Calu3 (cell line): ENCODE measurements at regions not wholly inside any gene's neighbourhood (a gene's known extent, or its start where the extent isn't known, plus 50 kb on each side); places are given as distances from the start of the nearest gene placed in this dataset.

Experiments used
- BruUV-seq: library from RNA; stranded (reverse); fragments of 400-500 nt; replicated peaks from 2 replicates; lab custom pipeline; 2021; lab: Mats Ljungman, UMichigan
- CTCF ChIA-PET: fragments of 300-600 bp; sonication (Branson Sonifier 250); formaldehyde crosslinking; loops from one replicate; lab custom pipeline; 2022; ENCODE audit warnings: antibody characterized with exemption; lab: Charles Lee
- DNase-seq: peaks from one replicate; pipeline ENCODE4 v3.0.0; 2022
- H3K27ac Mint-ChIP-seq: one replicate; pipeline ENCODE4 v1.8.0; 2022; ENCODE audit warnings: mixed read lengths; ENCODE audit not compliant: unreplicated experiment
- H3K27me3 Mint-ChIP-seq: one replicate; pipeline ENCODE4 v1.8.0; 2022; ENCODE audit warnings: mixed read lengths; ENCODE audit not compliant: unreplicated experiment
- H3K36me3 Mint-ChIP-seq: one replicate; pipeline ENCODE4 v1.8.0; 2022; ENCODE audit warnings: mild to moderate bottlenecking, moderate library complexity, mixed read lengths; ENCODE audit not compliant: insufficient read depth, unreplicated experiment
- H3K4me1 Mint-ChIP-seq: one replicate; pipeline ENCODE4 v1.8.0; 2022; ENCODE audit warnings: mild to moderate bottlenecking, low read depth, mixed read lengths; ENCODE audit not compliant: unreplicated experiment
- H3K4me3 Mint-ChIP-seq: one replicate; pipeline ENCODE4 v1.8.0; 2022; ENCODE audit warnings: mild to moderate bottlenecking, low read depth, moderate library complexity, mixed read lengths; ENCODE audit not compliant: unreplicated experiment
- H3K9me3 Mint-ChIP-seq: one replicate; pipeline ENCODE4 v1.8.0; 2022; ENCODE audit warnings: low read depth, mixed read lengths; ENCODE audit not compliant: unreplicated experiment
- intact Hi-C: fragments of 100-400 bp; cut with micrococcal nuclease; formaldehyde crosslinking; loops from one replicate; pipeline ENCODE4 v1.10.0; 2022; ENCODE audit not compliant: unreplicated experiment
- TF ChIP-seq, protein P1 (sequence below): fragments of 200-600 bp; IDR thresholded peaks from one replicate; pipeline ENCODE4 v1.8.0; 2022; ENCODE audit warnings: antibody characterized with exemption; ENCODE audit not compliant: unreplicated experiment

DNA sequence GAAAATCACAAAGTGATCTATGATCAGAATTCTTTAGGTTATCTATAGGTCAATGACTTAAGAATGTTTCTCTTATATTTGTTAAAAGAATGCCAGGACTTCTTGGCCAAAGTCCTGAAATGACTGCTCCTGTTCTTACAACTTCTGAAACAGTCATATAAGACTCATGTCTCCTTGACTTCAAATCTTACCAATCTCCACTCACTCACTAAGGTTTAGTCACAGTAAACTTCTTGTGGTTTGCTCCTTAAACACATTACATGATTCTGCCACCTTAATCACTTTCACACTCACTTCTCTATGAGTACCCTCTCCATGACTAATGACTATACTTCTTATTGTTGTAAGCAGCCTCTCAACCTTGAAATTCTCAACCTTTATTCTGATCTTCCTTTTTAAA is 648.7 kb upstream of the CCDC179 start:
- Mint-ChIP-seq H3K4me1 (no peaks in the 10 kb centered on the region), H3K27ac (no peak overlapping the region), H3K27me3 (no peaks in the 10 kb centered on the region), H3K9me3 (peaks cover 2% of the 10 kb centered on the region), H3K4me3 (no peak overlapping the region), H3K36me3 (no peaks in the 10 kb centered on the region)
- intact Hi-C loops = no loop called here
- DNase-seq = no peak
- TF ChIP-seq, protein P1, sequence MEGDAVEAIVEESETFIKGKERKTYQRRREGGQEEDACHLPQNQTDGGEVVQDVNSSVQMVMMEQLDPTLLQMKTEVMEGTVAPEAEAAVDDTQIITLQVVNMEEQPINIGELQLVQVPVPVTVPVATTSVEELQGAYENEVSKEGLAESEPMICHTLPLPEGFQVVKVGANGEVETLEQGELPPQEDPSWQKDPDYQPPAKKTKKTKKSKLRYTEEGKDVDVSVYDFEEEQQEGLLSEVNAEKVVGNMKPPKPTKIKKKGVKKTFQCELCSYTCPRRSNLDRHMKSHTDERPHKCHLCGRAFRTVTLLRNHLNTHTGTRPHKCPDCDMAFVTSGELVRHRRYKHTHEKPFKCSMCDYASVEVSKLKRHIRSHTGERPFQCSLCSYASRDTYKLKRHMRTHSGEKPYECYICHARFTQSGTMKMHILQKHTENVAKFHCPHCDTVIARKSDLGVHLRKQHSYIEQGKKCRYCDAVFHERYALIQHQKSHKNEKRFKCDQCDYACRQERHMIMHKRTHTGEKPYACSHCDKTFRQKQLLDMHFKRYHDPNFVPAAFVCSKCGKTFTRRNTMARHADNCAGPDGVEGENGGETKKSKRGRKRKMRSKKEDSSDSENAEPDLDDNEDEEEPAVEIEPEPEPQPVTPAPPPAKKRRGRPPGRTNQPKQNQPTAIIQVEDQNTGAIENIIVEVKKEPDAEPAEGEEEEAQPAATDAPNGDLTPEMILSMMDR = no peak
- CTCF ChIA-PET = no interaction called here
- BruUV-seq = no TSS peak

DNA sequence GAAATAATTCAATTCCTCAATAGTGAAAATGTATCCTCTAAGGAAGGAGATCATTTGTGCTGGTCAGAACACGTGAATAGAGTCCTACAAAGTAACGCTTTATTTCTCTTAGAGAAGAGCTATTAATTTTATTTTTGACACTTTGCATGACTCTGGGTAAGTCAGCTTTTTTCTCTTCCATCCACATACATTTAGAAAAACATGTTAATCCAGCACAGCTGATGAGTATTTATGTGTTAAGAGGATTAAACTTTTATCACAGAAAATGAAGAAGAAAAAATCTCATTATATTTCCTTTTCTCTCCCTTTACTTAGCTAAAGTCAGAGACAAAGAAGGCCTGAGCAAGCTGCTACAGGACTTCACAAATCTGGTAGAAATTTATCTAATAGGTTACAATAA is 649.5 kb upstream of the CCDC179 start:
- no peak for DNase-seq
- intact Hi-C loops = no loop called here
- no peaks in the 10 kb centered on the region for H3K4me1 Mint-ChIP-seq
- H3K27ac Mint-ChIP-seq = no peak overlapping the region
- H3K9me3 Mint-ChIP-seq = peaks cover 2% of the 10 kb centered on the region
- H3K36me3 Mint-ChIP-seq = no peaks in the 10 kb centered on the region
- BruUV-seq = no TSS peak
- TF ChIP-seq, protein P1 = no peak
- H3K27me3 Mint-ChIP-seq = no peaks in the 10 kb centered on the region
- CTCF ChIA-PET = no interaction called here
- no peak overlapping the region for H3K4me3 Mint-ChIP-seq

DNA sequence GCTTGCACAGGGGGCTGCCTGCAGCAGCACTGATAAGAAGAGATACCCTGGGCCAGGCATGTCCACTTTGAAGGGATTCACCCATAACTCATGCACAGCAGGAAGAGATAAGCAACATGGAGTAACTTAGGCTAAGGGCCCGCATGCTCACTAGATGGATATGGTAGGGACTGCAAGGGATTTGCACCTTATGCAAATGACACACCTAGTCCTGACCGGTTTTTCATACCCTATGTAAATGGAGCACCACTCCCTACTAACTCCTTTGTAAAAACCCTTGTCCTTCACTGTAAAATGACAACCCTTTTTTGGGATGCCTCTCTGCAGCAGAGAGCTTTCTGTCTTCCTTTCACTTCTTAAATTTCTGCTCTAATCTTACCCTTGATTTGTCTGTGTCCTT is 658.9 kb upstream of the CCDC179 start:
- Mint-ChIP-seq H3K27ac (no peak overlapping the region), H3K27me3 (no peaks in the 10 kb centered on the region)
- CTCF ChIA-PET = no interaction called here

DNA sequence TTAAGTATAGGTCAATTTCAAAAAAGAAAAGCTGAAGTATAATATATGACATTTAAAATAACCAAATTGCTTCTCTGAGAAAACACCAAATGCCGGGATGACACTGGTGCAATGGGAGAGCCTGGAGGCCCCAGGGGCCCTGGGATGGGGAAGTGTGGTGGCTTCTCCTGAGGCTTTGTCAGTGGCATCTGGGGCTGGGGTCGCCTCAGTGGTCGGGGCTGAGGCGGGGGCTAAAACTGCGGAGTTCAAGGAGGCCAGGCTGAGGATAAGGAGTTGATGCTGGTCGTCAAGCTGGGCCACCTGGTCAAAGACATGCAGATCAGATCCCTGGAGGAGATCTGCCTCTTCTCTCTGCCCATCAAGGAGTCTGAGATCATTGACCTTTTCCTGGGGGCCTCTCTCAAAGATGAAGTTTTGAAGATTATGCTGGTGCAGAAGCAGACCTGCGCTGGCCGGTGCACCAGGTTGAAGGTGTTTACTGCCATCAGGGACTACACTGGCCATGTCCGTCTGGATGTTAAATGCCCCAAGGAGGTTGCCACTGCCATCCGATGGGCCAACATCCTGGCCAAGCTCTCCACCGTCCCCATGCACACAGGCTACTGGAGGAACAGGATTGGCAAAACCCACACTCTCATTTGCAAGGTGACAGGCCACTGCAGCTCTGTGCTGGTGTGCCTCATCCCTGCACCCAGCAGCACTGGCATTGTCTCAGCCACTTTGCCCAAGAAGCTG is 660.1 kb upstream of the CCDC179 start:
- no peak for DNase-seq
- intact Hi-C loops = no loop called here
- no peaks in the 10 kb centered on the region for H3K9me3 Mint-ChIP-seq
- TF ChIP-seq, protein P1 = no peak
- CTCF ChIA-PET = interaction anchor here (0.6 kb wide), 1 partner anchor 10 kb away, joined by 3 read pairs; no protein-coding TSS in a partner anchor
- no peaks in the 10 kb centered on the region for H3K36me3 Mint-ChIP-seq
- H3K4me3 Mint-ChIP-seq = no peak overlapping the region
- no peaks in the 10 kb centered on the region for H3K27me3 Mint-ChIP-seq
- H3K4me1 Mint-ChIP-seq = no peaks in the 10 kb centered on the region
- no TSS peak for BruUV-seq
- H3K27ac Mint-ChIP-seq = no peak overlapping the region

More for the DNA sequence above, 658.9 kb upstream of the CCDC179 start:
- Mint-ChIP-seq H3K9me3 (no peaks in the 10 kb centered on the region), H3K4me3 (no peak overlapping the region), H3K4me1 (no peaks in the 10 kb centered on the region), H3K36me3 (no peaks in the 10 kb centered on the region)
- TF ChIP-seq, protein P1 = no peak
- DNase-seq = no peak
- no TSS peak for BruUV-seq
- intact Hi-C loops = no loop called here
